Psoas muscle (tissue), 7 donors: ENCODE measurements at regions not wholly inside any gene's neighbourhood (a gene's known extent, or its start where the extent isn't known, plus 50 kb on each side); places are given as distances from the start of the nearest gene placed in this dataset.

Experiments
- ATAC-seq, 4 donors: fragments of 200-7000 bp; cut with Tn5 transposase; one replicate each; pipeline ENCODE4 v1.9.1; 2020; ENCODE audit warnings: moderate library complexity in 3 of 4, mild to moderate bottlenecking in 2 of 4
- DNase-seq, 2 donors: peaks; one replicate each; pipeline ENCODE4 v3.0.0-alpha.2; 2020
- H3K27ac ChIP-seq: fragments of 200-600 bp; one replicate; pipeline ENCODE4 v1.8.0; 2022
- H3K27me3 ChIP-seq, 3 donors: fragments of 200-600 bp in 1 of 3; one replicate each; pipeline versions ENCODE4 v1.6.1 to v1.8.0; 2013 to 2022; ENCODE audit warnings: low read length in 2 of 3, mild to moderate bottlenecking in 2 of 3, moderate library complexity in 1 of 3; ENCODE audit not compliant: insufficient read depth in 3 of 3
- H3K36me3 ChIP-seq, 2 donors: fragments of 200-600 bp in 1 of 2; one replicate each; pipeline versions ENCODE4 v1.6.1 to v1.8.0; 2013 to 2022; ENCODE audit warnings: low read depth in 1 of 2, mild to moderate bottlenecking in 1 of 2, moderate library complexity in 1 of 2; ENCODE audit not compliant: insufficient read depth in 1 of 2
- H3K4me1 ChIP-seq: fragments of 200-600 bp; one replicate; pipeline ENCODE4 v1.8.0; 2022
- H3K4me3 ChIP-seq: fragments of 200-600 bp; one replicate; pipeline ENCODE4 v1.8.0; 2022; ENCODE audit warnings: mild to moderate bottlenecking
- H3K9me3 ChIP-seq: fragments of 200-600 bp; one replicate; pipeline ENCODE4 v1.8.0; 2022
- WGBS, 3 donors: extraction: QIAGEN DNeasy Blood & Tissue Kit; methylation state at CpG; one replicate each; pipeline versions ENCODE4 v1.1.6 to v1.1.7; 2013; 5-methylcytosine and 5-hydroxymethylcytosine counted together
- intact Hi-C, 2 donors: fragments of 100-400 bp; cut with DNase I; formaldehyde crosslinking; loops; one replicate each; pipeline versions ENCODE4 v1.11.0 to v1.14.2; 2022
- TF ChIP-seq, protein P1 (sequence below): fragments of 200-600 bp; IDR thresholded peaks from one replicate; pipeline ENCODE4 v1.8.0; 2022; ENCODE audit warnings: antibody characterized with exemption
- donor health status: healthy with polysubstance abuse.
- donor health status: DM: no; HTN: no; CAD: no; lungs with moderate emphysema.
- donor health status: Bipolar disorder and iron deficiency.
- donor health status: healthy.
- donor health status: DM: yes; HTN: yes; CAD: no.
- donor health status: DM: no; HTN: no; CAD: no.
- donor health status: DM: yes; HTN: yes; CAD: no.

DNA sequence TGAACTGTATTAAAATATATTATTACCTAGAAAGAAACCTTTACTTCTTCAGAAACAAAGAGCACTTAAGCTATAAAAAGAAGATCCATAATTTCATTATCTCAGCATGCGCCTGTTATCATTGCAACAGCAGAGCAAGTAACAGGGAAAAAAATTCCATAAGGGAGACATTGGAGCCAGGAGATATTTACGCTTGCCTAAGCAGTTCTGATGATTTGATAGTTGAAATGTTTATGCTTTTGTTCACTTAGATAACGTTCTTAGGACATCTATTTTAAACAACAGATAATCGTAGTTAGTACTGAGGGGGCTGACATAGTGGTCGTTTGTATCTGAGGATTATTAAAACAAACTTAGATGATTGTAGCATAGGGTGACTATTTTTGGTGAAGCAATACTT, 252.5 kb downstream of the NNT start:
- 68 to 70% (median 69%) methylated on average over 5 of the region's 5 CpGs for WGBS, 3 donors
- TF ChIP-seq, protein P1, sequence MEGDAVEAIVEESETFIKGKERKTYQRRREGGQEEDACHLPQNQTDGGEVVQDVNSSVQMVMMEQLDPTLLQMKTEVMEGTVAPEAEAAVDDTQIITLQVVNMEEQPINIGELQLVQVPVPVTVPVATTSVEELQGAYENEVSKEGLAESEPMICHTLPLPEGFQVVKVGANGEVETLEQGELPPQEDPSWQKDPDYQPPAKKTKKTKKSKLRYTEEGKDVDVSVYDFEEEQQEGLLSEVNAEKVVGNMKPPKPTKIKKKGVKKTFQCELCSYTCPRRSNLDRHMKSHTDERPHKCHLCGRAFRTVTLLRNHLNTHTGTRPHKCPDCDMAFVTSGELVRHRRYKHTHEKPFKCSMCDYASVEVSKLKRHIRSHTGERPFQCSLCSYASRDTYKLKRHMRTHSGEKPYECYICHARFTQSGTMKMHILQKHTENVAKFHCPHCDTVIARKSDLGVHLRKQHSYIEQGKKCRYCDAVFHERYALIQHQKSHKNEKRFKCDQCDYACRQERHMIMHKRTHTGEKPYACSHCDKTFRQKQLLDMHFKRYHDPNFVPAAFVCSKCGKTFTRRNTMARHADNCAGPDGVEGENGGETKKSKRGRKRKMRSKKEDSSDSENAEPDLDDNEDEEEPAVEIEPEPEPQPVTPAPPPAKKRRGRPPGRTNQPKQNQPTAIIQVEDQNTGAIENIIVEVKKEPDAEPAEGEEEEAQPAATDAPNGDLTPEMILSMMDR = no peak
- peaks cover 9% of the 10 kb centered on the region for H3K4me1 ChIP-seq
- no peaks in the 10 kb centered on the region for H3K36me3 ChIP-seq
- H3K27me3 ChIP-seq = no peaks in the 10 kb centered on the region
- DNase-seq = no peak
- ATAC-seq = no peak
- intact Hi-C loops = no loop called here
- no peaks in the 10 kb centered on the region for H3K9me3 ChIP-seq
- no peak overlapping the region for H3K4me3 ChIP-seq
- no peak overlapping the region for H3K27ac ChIP-seq

DNA sequence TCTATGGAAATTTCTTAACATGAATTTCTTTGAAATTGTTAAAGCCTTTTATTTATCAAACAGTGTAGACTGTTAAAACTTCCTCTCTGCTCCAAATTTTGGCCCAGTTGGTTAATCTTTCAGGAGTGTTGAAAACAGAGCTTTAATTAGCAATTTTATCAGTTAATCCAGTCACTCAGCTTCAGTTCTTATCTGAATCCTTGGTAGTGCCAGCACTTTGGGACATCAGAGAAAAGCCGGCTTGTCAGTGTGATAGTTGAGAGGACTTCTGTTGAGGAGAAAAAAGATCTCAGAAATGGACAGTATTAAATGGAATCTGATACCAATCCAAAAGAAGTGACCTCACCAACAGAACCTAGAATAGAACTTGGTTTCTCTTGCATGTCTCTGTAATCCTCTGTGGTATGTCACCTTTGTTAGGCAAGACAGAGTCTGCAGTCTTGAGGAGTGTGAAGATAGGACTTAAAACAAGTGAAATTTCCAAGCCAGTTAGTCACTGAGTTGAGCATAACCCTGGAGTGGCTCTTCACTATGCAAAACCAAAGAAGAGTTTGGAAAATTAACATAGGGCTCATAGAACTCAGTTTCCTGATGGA, 251.8 kb downstream of the NNT start:
- Histone ChIP-seq H3K36me3 (no peaks in the 10 kb centered on the region), H3K9me3 (no peaks in the 10 kb centered on the region), H3K4me1 (peaks cover 9% of the 10 kb centered on the region), H3K27me3 (no peaks in the 10 kb centered on the region), H3K4me3 (no peak overlapping the region), H3K27ac (no peak overlapping the region)
- TF ChIP-seq, protein P1 = no peak
- 31 to 63% (median 56%) methylated on average over 1 of the region's 1 CpG for WGBS, 3 donors
- no peak for DNase-seq
- intact Hi-C loops = no loop called here
- ATAC-seq = peak in 2 of 4 donors; percentile 32 to 57

DNA sequence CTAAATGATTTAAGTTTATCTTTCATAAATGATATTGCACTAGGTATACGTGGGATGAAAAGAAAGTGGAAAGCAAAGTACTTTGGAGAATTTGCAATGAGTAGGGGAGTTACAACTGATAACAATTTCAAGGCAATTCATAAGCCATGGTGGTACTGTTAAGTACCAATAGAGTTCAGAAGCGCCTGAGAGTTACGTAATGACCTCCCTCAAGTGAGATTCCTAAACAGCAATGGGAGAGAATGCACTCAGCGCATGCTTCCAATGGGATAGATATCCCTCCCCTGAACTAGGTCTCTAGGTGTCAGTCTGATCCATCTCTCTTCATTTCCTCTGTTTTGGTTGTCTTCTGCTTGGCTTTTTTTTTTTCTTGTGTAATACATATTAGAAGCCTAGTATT, 249.3 kb downstream of the NNT start:
- peaks cover 9% of the 10 kb centered on the region for H3K4me1 ChIP-seq
- intact Hi-C loops = no loop called here
- no peak overlapping the region for H3K27ac ChIP-seq
- H3K27me3 ChIP-seq = no peaks in the 10 kb centered on the region
- 85 to 93% (median 91%) methylated on average over 4 of the region's 4 CpGs for WGBS, 3 donors
- H3K9me3 ChIP-seq = no peaks in the 10 kb centered on the region
- no peak overlapping the region for H3K4me3 ChIP-seq
- DNase-seq (no peak), ATAC-seq (no peak)
- no peaks in the 10 kb centered on the region for H3K36me3 ChIP-seq
- TF ChIP-seq, protein P1 = no peak

DNA sequence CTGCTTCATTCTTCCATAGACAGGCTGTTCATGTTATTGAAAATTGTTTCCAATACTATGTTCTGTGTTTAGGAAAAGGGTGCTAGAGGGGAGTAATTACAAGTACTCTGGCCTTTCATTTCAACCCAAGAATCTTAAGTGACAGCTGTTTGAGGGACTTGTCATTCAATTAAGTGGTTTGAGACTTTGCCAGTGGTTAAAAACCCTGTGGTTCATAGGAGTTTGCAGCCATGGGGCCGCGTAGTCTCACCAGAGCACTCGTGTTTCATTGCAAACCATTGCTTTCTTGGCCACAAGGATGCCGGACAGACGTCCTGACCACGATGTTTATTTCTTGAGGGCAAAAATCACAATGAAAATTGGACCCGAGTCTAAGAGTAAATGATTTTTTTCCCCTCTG, 248.8 kb downstream of the NNT start:
- Histone ChIP-seq H3K9me3 (no peaks in the 10 kb centered on the region), H3K4me3 (no peak overlapping the region), H3K27ac (no peak overlapping the region), H3K36me3 (no peaks in the 10 kb centered on the region), H3K4me1 (peaks cover 9% of the 10 kb centered on the region), H3K27me3 (no peaks in the 10 kb centered on the region)
- DNase-seq (no peak), ATAC-seq (no peak)
- TF ChIP-seq, protein P1 = no peak
- intact Hi-C loops = no loop called here
- 81 to 85% (median 85%) methylated on average over 7 of the region's 7 CpGs for WGBS, 3 donors
